ENCODE measurements at regions not wholly inside any gene's neighbourhood (a gene's known extent, or its start where the extent isn't known, plus 50 kb on each side); places are given as distances from the start of the nearest gene placed in this dataset.

GRCh38 chr10:61124756-61125530, 181.0 kb upstream of the RHOBTB1 start:
- POLR2A ChIA-PET = no interaction called here
- ATAC-seq (no peak), DNase-seq (ENCODE audit: low spot score) (no peak), FAIRE-seq (no peak)
- CTCF ChIA-PET (ENCODE audit: low intra/inter-chr PET ratio, low total read pairs) = no interaction called here
- H3K27ac ChIP-seq (ENCODE audit: extremely low read length, insufficient read depth, low read length) = no peak overlapping the region
- H3K4me2 ChIP-seq (ENCODE audit: low read depth, low read length) = no peak overlapping the region
- 70% methylated on average over 6 of the region's 6 CpGs for WGBS (ENCODE audit: low lambda C conversion rate)
- no peaks in the 10 kb centered on the region for H3K4me1 ChIP-seq (ENCODE audit: insufficient read depth, low read length)
- no peaks in the 10 kb centered on the region for H3K9me3 ChIP-seq (ENCODE audit: low read length)
- H3K36me3 ChIP-seq (replicated peaks in 1 of 2; ENCODE audit: control insufficient read depth in 1 of 2, insufficient read depth in 2 of 2, low read length in 2 of 2) = no peaks in the 10 kb centered on the region
- H2AFZ ChIP-seq (ENCODE audit: low read length) = no peak overlapping the region
- no TSS peak for BruUV-seq (replicated peaks)
- no peaks in the 10 kb centered on the region for H3K27me3 ChIP-seq (ENCODE audit: control insufficient read depth in 1 of 2, insufficient read depth in 2 of 2, low read length in 2 of 2)
- H3K9ac ChIP-seq (ENCODE audit: insufficient read depth, low read depth, low read length) = no peak overlapping the region
- no peaks in the 10 kb centered on the region for H4K20me1 ChIP-seq (ENCODE audit: insufficient read depth, low read length)
- H3K4me3 ChIP-seq (replicated peaks in 1 of 3; ENCODE audit: insufficient read depth in 1 of 3, low read depth in 2 of 3, low read length in 3 of 3) = no peak overlapping the region
- no peaks in the 10 kb centered on the region for H3K79me2 ChIP-seq (ENCODE audit: insufficient read depth, low read length)
- intact Hi-C loops (cut with micrococcal nuclease; ENCODE audit: unreplicated experiment) = no loop called here
- in situ Hi-C loops (cut with HindIII; ENCODE audit: extremely low pct_ligation_motif_present, low pct_unique_long_range_greater_than_20kb) = no loop called here
- TF ChIP-seq TARDBP (CRISPR knock-in tag; IDR thresholded peaks at IDR 0.05) (no peak), RBFOX2 (IDR thresholded peaks at IDR 0.05; ENCODE audit: low read depth, low read length) (no peak), AFF4 (CRISPR knock-in tag; IDR thresholded peaks at IDR 0.05) (no peak), HNF1B (CRISPR knock-in tag; IDR thresholded peaks at IDR 0.05) (no peak), ZNF782 (CRISPR knock-in tag; IDR thresholded peaks at IDR 0.05; ENCODE audit: borderline replicate concordance) (no peak), RBM39 (IDR thresholded peaks at IDR 0.05; ENCODE audit: low read depth, low read length, poor library complexity, severe bottlenecking) (no peak), ZMYM2 (CRISPR knock-in tag; IDR thresholded peaks at IDR 0.05) (no peak), FOXK2 (IDR thresholded peaks at IDR 0.05) (no peak), EHMT2 (IDR thresholded peaks at IDR 0.05; ENCODE audit: borderline replicate concordance, low read depth, low read length) (no peak), TBX3 (IDR thresholded peaks at IDR 0.05; ENCODE audit: borderline replicate concordance) (no peak), ZHX1 (CRISPR knock-in tag; IDR thresholded peaks at IDR 0.05; ENCODE audit: low read depth) (no peak), NPAS2 (CRISPR knock-in tag; IDR thresholded peaks at IDR 0.05; ENCODE audit: borderline replicate concordance) (no peak), TMF1 (CRISPR knock-in tag; IDR thresholded peaks at IDR 0.05; ENCODE audit: low read depth) (no peak), CHCHD3 (CRISPR knock-in tag; IDR thresholded peaks at IDR 0.05) (no peak), NFATC3 (CRISPR knock-in tag; IDR thresholded peaks at IDR 0.05) (no peak)
